HEK293 (cell line): ENCODE measurements at regions not wholly inside any gene's neighbourhood (a gene's known extent, or its start where the extent isn't known, plus 50 kb on each side); places are given as distances from the start of the nearest gene placed in this dataset.

Source experiments
- GLI4 ChIP-seq: fragments of 450-650 bp; formaldehyde crosslinking; IDR thresholded peaks from 2 replicates; pipeline ENCODE4 v1.5.1; 2016; ENCODE audit warnings: missing biosample characterization, missing genetic modification characterization
- YY2 ChIP-seq: fragments of 450-650 bp; formaldehyde crosslinking; IDR thresholded peaks from 2 replicates; pipeline ENCODE4 v1.5.1; 2016; ENCODE audit warnings: missing biosample characterization, missing genetic modification characterization
- ZBTB7A ChIP-seq: fragments of 450-650 bp; formaldehyde crosslinking; IDR thresholded peaks from 2 replicates; pipeline ENCODE4 v1.5.1; 2016; ENCODE audit warnings: low read depth, missing biosample characterization, missing genetic modification characterization
- ZNF324 ChIP-seq: fragments of 450-650 bp; formaldehyde crosslinking; IDR thresholded peaks from 2 replicates; pipeline ENCODE4 v1.5.1; 2016; ENCODE audit warnings: missing biosample characterization, missing genetic modification characterization
- TF ChIP-seq, protein P1 (sequence below): fragments of 450-650 bp; formaldehyde crosslinking; IDR thresholded peaks from 2 replicates; pipeline ENCODE4 v1.5.1; 2016; ENCODE audit warnings: missing biosample characterization, missing genetic modification characterization
- TF ChIP-seq, protein P2 (sequence below): sonication (generic); formaldehyde crosslinking; IDR thresholded peaks from 2 replicates; pipeline ENCODE4 v1.8.1; 2022; ENCODE audit warnings: mild to moderate bottlenecking, moderate library complexity, missing genetic modification reagents
- TF ChIP-seq, protein P3 (sequence below): fragments of 450-650 bp; formaldehyde crosslinking; IDR thresholded peaks from 2 replicates; pipeline ENCODE4 v1.5.1; 2016; ENCODE audit warnings: missing biosample characterization, missing genetic modification characterization
- TF ChIP-seq, protein P4 (sequence below): fragments of 450-650 bp; formaldehyde crosslinking; IDR thresholded peaks from 2 replicates; pipeline ENCODE4 v1.5.1; 2017; ENCODE audit warnings: missing biosample characterization, missing genetic modification characterization
- TF ChIP-seq, protein P5 (sequence below): fragments of 450-650 bp; formaldehyde crosslinking; IDR thresholded peaks from 2 replicates; pipeline ENCODE4 v1.5.1; 2017; ENCODE audit warnings: missing biosample characterization, missing genetic modification characterization

DNA sequence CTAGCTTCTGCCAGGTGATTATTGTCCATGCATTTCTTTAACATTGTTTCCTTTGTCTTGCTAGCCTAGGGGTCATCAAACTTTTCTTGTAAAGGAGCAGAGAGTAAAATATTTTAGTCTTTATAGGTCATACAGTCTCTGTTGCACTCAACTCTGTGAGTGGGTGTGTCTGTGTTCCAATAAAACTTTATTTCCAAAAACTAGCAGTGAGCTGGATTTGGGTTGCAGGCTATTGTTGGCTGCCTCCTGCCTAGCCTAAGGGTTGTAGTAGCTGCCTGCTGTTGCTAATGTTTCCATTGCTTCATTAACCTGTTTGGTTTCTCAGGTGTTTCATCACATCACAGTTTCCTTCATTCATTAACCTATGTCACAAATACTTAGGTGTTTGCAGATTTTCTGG is 64.0 kb upstream of the DCP1A start:
- TF ChIP-seq, protein P1, sequence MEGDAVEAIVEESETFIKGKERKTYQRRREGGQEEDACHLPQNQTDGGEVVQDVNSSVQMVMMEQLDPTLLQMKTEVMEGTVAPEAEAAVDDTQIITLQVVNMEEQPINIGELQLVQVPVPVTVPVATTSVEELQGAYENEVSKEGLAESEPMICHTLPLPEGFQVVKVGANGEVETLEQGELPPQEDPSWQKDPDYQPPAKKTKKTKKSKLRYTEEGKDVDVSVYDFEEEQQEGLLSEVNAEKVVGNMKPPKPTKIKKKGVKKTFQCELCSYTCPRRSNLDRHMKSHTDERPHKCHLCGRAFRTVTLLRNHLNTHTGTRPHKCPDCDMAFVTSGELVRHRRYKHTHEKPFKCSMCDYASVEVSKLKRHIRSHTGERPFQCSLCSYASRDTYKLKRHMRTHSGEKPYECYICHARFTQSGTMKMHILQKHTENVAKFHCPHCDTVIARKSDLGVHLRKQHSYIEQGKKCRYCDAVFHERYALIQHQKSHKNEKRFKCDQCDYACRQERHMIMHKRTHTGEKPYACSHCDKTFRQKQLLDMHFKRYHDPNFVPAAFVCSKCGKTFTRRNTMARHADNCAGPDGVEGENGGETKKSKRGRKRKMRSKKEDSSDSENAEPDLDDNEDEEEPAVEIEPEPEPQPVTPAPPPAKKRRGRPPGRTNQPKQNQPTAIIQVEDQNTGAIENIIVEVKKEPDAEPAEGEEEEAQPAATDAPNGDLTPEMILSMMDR (tag by site-specific recombination) = no peak
- TF ChIP-seq YY2 (tag by site-specific recombination) (no peak), GLI4 (tag by site-specific recombination) (no peak), ZNF324 (tag by site-specific recombination) (no peak), ZBTB7A (tag by site-specific recombination) (no peak)
- TF ChIP-seq, protein P2, sequence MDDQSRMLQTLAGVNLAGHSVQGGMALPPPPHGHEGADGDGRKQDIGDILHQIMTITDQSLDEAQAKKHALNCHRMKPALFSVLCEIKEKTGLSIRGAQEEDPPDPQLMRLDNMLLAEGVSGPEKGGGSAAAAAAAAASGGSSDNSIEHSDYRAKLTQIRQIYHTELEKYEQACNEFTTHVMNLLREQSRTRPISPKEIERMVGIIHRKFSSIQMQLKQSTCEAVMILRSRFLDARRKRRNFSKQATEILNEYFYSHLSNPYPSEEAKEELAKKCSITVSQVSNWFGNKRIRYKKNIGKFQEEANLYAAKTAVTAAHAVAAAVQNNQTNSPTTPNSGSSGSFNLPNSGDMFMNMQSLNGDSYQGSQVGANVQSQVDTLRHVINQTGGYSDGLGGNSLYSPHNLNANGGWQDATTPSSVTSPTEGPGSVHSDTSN (CRISPR knock-in tag) = no peak
- TF ChIP-seq, protein P3, sequence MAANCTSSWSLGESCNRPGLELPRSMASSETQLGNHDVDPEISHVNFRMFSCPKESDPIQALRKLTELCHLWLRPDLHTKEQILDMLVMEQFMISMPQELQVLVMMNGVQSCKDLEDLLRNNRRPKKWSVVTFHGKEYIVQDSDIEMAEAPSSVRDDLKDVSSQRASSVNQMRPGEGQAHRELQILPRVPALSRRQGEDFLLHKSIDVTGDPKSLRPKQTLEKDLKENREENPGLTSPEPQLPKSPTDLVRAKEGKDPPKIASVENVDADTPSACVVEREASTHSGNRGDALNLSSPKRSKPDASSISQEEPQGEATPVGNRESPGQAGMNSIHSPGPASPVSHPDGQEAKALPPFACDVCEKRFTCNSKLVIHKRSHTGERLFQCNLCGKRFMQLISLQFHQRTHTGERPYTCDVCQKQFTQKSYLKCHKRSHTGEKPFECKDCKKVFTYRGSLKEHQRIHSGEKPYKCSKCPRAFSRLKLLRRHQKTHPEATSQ (tag by site-specific recombination) = no peak
- TF ChIP-seq, protein P4, sequence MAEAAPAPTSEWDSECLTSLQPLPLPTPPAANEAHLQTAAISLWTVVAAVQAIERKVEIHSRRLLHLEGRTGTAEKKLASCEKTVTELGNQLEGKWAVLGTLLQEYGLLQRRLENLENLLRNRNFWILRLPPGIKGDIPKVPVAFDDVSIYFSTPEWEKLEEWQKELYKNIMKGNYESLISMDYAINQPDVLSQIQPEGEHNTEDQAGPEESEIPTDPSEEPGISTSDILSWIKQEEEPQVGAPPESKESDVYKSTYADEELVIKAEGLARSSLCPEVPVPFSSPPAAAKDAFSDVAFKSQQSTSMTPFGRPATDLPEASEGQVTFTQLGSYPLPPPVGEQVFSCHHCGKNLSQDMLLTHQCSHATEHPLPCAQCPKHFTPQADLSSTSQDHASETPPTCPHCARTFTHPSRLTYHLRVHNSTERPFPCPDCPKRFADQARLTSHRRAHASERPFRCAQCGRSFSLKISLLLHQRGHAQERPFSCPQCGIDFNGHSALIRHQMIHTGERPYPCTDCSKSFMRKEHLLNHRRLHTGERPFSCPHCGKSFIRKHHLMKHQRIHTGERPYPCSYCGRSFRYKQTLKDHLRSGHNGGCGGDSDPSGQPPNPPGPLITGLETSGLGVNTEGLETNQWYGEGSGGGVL (tag by site-specific recombination) = no peak
- TF ChIP-seq, protein P5, sequence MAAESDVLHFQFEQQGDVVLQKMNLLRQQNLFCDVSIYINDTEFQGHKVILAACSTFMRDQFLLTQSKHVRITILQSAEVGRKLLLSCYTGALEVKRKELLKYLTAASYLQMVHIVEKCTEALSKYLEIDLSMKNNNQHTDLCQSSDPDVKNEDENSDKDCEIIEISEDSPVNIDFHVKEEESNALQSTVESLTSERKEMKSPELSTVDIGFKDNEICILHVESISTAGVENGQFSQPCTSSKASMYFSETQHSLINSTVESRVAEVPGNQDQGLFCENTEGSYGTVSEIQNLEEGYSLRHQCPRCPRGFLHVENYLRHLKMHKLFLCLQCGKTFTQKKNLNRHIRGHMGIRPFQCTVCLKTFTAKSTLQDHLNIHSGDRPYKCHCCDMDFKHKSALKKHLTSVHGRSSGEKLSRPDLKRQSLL = no peak
